AG04450 (cell line): ENCODE measurements at regions not wholly inside any gene's neighbourhood (a gene's known extent, or its start where the extent isn't known, plus 50 kb on each side); places are given as distances from the start of the nearest gene placed in this dataset.

Source experiments
- CTCF ChIA-PET: fragments of 300-600, 350-600 bp; formaldehyde crosslinking; extraction: SDS; loops from one replicate; lab custom pipeline; 2022; ENCODE audit warnings: antibody characterized with exemption, inconsistent platforms; lab: Charles Lee
- POLR2A ChIA-PET: fragments of 350-600 bp; formaldehyde crosslinking; extraction: SDS; loops from one replicate; lab custom pipeline; 2021; ENCODE audit warnings: antibody characterized with exemption, inconsistent platforms; lab: Yijun Ruan, JAX
- DNase-seq: peaks from one replicate; pipeline ENCODE4 v3.0.0-alpha.2; 2011; ENCODE audit warnings: low read depth, low spot score
- H3K27ac ChIP-seq: one replicate; pipeline ENCODE4 v1.5.1; 2012; ENCODE audit warnings: low read depth, low read length, control low read depth
- H3K27me3 ChIP-seq: one replicate; pipeline ENCODE4 v1.6.0; 2012; ENCODE audit warnings: low read length; ENCODE audit not compliant: control insufficient read depth, insufficient read depth
- H3K4me3 ChIP-seq: 2 replicates; pipeline ENCODE4 v1.5.1; 2011; ENCODE audit warnings: mild to moderate bottlenecking, low read depth, low read length, control low read depth
- H3K9me3 ChIP-seq: 2 replicates; pipeline ENCODE4 v1.5.1; 2012; ENCODE audit warnings: low read length; ENCODE audit not compliant: control insufficient read depth, insufficient read depth
- TF ChIP-seq, protein P1 (sequence below): IDR thresholded peaks from 2 replicates; pipeline ENCODE4 v1.5.1; 2011; ENCODE audit warnings: low read depth, low read length, control low read depth, inconsistent platforms

DNA sequence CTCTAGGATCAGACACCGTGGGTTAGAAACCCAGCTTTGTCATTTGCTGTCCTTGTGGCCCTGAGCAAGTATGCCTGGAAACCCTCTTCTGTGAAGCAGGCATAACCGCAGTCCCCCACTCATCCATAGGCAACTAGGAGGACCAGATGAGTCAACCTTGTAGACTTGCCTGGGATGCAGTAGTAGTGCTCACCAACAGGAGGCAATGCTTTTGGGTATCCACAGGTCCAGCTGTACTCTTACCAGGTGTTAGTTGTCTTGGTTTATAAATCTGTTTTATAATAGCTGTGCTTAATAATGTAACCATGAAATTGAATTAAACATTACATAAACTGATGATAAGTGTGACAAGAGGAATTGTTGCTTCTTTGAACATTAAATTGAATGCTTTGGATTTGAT, 389.3 kb downstream of the IL20RB start:
- POLR2A ChIA-PET: no interaction called here
- peaks cover 20% of the 10 kb centered on the region for H3K9me3 ChIP-seq
- TF ChIP-seq, protein P1, sequence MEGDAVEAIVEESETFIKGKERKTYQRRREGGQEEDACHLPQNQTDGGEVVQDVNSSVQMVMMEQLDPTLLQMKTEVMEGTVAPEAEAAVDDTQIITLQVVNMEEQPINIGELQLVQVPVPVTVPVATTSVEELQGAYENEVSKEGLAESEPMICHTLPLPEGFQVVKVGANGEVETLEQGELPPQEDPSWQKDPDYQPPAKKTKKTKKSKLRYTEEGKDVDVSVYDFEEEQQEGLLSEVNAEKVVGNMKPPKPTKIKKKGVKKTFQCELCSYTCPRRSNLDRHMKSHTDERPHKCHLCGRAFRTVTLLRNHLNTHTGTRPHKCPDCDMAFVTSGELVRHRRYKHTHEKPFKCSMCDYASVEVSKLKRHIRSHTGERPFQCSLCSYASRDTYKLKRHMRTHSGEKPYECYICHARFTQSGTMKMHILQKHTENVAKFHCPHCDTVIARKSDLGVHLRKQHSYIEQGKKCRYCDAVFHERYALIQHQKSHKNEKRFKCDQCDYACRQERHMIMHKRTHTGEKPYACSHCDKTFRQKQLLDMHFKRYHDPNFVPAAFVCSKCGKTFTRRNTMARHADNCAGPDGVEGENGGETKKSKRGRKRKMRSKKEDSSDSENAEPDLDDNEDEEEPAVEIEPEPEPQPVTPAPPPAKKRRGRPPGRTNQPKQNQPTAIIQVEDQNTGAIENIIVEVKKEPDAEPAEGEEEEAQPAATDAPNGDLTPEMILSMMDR: no peak
- CTCF ChIA-PET: no interaction called here
- DNase-seq: no peak
- H3K27ac ChIP-seq: no peak overlapping the region
- H3K27me3 ChIP-seq: no peaks in the 10 kb centered on the region
- H3K4me3 ChIP-seq: no peak overlapping the region

DNA sequence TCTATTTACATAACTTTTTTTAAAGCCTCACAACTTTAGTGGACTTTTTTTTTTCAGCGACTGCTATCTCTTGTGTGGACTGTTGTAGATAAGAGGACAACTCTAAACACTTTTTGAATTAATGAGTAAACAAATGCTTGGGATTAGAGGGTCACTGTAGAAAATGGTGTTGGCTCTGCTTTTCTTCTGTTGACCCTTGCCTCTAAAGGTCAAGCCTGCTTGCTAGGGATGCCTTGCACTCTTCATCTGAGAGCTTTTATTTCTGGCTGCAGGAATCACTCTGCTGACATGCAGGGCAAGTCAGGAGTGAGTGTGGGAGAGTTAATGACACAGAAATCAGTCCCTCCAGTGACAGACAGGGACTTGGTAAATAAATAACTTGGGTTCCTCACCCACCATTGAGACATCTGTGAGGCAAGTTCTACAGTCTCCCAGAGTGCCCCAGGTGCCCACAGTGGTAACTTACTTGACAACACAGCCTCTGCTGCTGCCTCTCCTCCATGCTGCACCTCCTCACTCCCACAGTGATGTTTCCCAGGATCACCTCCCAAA, 390.1 kb downstream of the IL20RB start:
- ChIA-PET POLR2A (no interaction called here), CTCF (no interaction called here)
- H3K9me3 ChIP-seq: peaks cover 17% of the 10 kb centered on the region
- no peak overlapping the region for H3K27ac ChIP-seq
- no peaks in the 10 kb centered on the region for H3K27me3 ChIP-seq
- TF ChIP-seq, protein P1: no peak
- H3K4me3 ChIP-seq: no peak overlapping the region
- DNase-seq: no peak

DNA sequence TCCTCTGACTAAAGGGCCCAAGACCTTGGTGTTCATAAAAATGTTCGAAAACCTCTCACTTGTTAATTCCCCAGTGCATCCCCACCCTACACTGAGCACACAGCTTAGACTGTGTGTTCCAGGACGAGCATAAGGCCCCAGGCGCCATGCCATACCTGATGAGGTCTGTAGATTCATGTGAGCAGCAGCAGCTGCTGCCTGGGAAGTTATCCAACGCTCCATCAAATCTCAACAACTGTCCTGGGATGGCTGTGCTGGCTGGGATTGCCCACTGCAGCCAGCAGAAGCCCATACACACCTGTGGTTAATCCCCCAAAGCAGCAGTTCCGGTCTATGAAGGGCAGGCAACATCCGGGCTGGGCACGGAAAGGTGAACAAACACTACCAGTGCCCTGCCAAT, 391.2 kb downstream of the IL20RB start:
- H3K27ac ChIP-seq: no peak overlapping the region
- no peaks in the 10 kb centered on the region for H3K27me3 ChIP-seq
- H3K4me3 ChIP-seq: no peak overlapping the region
- peaks cover 17% of the 10 kb centered on the region for H3K9me3 ChIP-seq
- DNase-seq: no peak
- ChIA-PET CTCF (no interaction called here), POLR2A (no interaction called here)
- TF ChIP-seq, protein P1: no peak

DNA sequence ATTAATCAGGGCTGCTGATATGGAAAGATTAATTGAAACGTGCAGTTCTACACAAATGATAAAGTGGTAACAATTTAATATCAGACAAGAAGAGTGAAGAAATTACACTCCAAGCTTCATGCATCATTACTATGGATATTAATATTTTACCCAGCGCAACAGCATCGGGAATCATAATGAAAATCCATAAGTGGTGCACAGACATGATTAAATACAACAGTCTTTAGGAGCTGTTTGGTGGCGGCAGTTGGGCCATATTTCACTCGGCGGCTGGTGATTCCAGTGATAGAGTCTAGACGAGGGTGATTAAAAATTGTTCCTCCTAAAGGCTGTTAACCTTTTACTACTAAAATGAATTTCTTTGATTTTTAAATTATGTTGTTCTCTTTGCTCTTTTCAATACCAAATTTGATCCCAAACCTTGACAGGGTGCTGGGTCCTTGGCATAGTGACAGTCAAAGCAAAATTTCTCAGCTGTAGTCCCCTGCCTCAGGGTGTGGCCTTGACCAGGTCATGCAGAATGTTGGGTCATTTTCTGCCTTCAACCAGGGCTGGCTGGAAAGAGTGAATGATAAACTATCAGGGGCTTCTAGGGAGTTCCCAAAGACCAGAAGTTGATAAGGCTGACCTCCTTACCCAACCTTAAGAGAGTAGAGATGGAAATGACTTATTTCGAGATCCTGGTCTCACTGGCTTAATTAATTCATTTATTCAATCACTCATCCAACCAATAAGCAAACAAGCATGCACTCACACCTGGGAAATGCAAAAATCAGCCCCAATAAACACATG, 392.0 kb downstream of the IL20RB start:
- ChIA-PET POLR2A (no interaction called here), CTCF (no interaction called here)
- TF ChIP-seq, protein P1: no peak
- no peak for DNase-seq
- Histone ChIP-seq H3K27me3 (no peaks in the 10 kb centered on the region), H3K27ac (no peak overlapping the region), H3K9me3 (peaks cover 17% of the 10 kb centered on the region), H3K4me3 (no peak overlapping the region)

DNA sequence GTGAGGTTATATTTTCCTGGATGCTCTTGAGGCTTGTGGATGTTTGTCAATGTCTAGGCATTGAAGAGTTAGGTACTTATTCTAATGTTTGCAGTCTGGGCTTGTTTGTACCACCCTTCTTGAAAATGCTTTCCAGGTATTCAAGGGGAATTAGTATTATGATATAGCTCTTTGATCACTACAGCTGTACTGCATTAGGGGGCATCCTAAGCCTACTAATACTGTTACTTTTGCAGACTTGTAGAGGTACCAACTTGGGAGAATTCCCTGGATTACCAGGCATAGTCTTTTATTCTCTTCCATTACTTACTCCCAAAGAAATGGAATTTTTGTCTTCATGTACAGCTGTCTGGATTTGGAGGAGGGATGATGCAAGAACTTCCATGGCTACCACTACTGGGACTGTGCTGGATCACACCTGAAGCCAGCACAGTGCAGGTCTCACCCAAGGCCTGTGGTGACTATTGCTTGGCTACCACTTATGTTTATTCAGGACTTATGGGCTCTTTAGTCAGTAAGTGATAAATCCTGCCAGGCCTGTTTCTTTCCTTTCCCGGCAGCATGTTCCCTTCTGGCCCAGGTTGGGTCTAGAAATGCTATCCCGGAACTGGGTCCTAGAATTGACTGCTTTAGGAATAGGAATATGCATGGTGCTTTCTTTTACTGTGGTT, 402.9 kb downstream of the IL20RB start:
- Histone ChIP-seq H3K27ac (no peak overlapping the region), H3K27me3 (no peaks in the 10 kb centered on the region), H3K9me3 (peaks cover 16% of the 10 kb centered on the region), H3K4me3 (no peak overlapping the region)
- POLR2A ChIA-PET: no interaction called here
- CTCF ChIA-PET: no interaction called here
- DNase-seq: no peak
- TF ChIP-seq, protein P1: no peak
